ENCODE measurements at regions not wholly inside any gene's neighbourhood (a gene's known extent, or its start where the extent isn't known, plus 50 kb on each side); places are given as distances from the start of the nearest gene placed in this dataset.
"Not testable (repeated sequence)": the region's sequence is repeated elsewhere in the genome, so short reads cannot be mapped to it uniquely, and the experiment has no call there.

- ATAC-seq, result no peak
- Histone ChIP-seq H3K27me3 (no peaks in the 10 kb centered on the region), H3K4me1 (no peaks in the 10 kb centered on the region), H3K4me3 (no peak overlapping the region), H3K27ac (no peak overlapping the region), H3K36me3 (no peaks in the 10 kb centered on the region), H3K9me3 (peaks cover 0 to 30% (median 11%) of the 10 kb centered on the region in 12 donors)
- WGBS, 4 donors, result 61 to 75% (median 68%) methylated on average over 1 of the region's 1 CpG
- no peak for TF ChIP-seq POLR2A (IDR thresholded peaks at IDR 0.05)
- TF ChIP-seq, protein P1, sequence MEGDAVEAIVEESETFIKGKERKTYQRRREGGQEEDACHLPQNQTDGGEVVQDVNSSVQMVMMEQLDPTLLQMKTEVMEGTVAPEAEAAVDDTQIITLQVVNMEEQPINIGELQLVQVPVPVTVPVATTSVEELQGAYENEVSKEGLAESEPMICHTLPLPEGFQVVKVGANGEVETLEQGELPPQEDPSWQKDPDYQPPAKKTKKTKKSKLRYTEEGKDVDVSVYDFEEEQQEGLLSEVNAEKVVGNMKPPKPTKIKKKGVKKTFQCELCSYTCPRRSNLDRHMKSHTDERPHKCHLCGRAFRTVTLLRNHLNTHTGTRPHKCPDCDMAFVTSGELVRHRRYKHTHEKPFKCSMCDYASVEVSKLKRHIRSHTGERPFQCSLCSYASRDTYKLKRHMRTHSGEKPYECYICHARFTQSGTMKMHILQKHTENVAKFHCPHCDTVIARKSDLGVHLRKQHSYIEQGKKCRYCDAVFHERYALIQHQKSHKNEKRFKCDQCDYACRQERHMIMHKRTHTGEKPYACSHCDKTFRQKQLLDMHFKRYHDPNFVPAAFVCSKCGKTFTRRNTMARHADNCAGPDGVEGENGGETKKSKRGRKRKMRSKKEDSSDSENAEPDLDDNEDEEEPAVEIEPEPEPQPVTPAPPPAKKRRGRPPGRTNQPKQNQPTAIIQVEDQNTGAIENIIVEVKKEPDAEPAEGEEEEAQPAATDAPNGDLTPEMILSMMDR (IDR thresholded peaks at IDR 0.05), result no peak
- intact Hi-C loops (cut with DNase I), result no loop called here
- no peak for DNase-seq
Measured at GRCh38 chr6:122265755-122266154, 133.7 kb upstream of the HSF2 start.

- ATAC-seq (no peak), DNase-seq (no peak)
- Histone ChIP-seq H3K27ac (no peak overlapping the region), H3K27me3 (no peaks in the 10 kb centered on the region), H3K4me3 (no peak overlapping the region), H3K4me1 (no peaks in the 10 kb centered on the region), H3K36me3 (no peaks in the 10 kb centered on the region), H3K9me3 (peaks cover 0 to 22% (median 11%) of the 10 kb centered on the region in 12 donors)
- intact Hi-C loops (cut with DNase I), result no loop called here
- 88 to 93% (median 91%) methylated on average over 2 of the region's 2 CpGs for WGBS, 4 donors
- no peak for TF ChIP-seq POLR2A (IDR thresholded peaks at IDR 0.05)
- TF ChIP-seq, protein P1 (IDR thresholded peaks at IDR 0.05), result no peak
Measured at GRCh38 chr6:122268394-122268793, 131.1 kb upstream of the HSF2 start.

DNA sequence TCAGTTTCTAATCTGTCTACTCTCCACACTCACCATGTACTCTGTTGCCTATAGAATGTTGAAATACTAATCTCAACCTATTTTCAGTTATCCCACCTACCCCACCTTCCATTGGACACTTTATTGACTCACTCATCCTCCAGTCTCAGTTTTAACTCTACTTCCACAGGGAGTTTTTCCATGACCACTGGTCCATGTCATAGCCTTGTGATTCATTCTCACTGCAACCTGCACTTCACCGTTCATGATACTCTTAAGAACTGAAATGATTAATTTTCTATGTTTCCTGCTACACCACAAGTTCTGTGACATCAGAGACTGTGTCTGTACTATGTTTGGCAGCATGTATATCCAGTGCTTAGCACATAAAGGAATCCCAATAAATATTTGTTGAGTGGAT is 122.8 kb upstream of the HSF2 start:
- Histone ChIP-seq H3K4me3 (no peak overlapping the region), H3K27me3 (no peaks in the 10 kb centered on the region), H3K9me3 (no peaks in the 10 kb centered on the region), H3K36me3 (no peaks in the 10 kb centered on the region), H3K4me1 (no peaks in the 10 kb centered on the region), H3K27ac (no peak overlapping the region)
- WGBS, 4 donors, result 63 to 82% (median 69%) methylated on average over 1 of the region's 1 CpG
- intact Hi-C loops (cut with DNase I), result no loop called here
- DNase-seq (no peak), ATAC-seq (no peak)
- TF ChIP-seq, protein P1 (IDR thresholded peaks at IDR 0.05), result no peak
- TF ChIP-seq POLR2A (IDR thresholded peaks at IDR 0.05), result no peak

DNA sequence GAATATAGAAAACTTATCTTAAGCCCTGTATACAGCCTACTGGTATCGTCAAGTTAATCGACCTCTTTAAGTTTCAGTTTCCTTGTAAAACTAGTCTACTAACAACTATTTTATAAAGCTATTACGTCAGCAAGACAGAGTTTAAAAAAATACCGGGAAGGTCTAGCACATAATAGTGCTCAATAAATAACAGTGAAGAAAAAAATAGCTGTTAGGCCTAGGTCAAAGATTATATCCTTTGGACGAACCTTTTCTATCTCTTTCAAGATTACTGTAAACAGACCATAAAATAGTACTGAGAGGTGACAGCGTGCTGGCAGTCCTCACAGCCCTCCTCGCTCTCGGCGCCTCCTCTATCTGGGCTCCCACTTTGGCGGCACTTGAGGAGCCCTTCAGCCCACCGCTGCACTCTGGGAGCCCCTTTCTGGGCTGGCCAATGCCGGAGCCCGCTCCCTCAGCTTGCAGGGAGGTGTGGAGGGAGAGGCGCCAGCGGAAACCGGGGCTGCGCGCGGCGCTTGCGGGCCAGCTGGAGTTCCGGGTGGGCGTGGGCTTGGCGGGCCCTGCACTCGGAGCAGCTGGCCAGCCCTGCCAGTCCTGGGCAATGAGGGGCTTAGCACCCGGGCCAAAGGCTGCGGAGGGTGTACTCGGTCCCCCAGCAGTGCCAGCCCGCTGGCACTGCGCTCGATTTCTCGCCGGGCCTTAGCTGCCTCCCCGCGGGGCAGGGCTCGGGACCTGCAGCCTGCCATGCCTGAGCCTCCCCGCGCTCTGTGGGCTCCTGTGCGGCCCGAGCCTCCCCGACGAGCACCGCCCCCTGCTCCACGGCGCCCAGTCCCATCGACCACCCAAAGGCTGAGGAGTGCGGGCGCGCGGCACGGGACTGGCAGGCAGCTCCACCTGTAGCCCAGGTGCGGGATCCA is 119.1 kb upstream of the HSF2 start:
- H3K9me3 ChIP-seq, H3K4me3 ChIP-seq, H3K27me3 ChIP-seq, H3K27ac ChIP-seq, H3K36me3 ChIP-seq, ATAC-seq, H3K4me1 ChIP-seq: not testable (repeated sequence)
- intact Hi-C loops (cut with DNase I), result loop anchor here in 1 of 10 donors (10.0 kb wide), 1 partner anchor 856 kb away; no protein-coding TSS in a partner anchor
- peak in 1 of 5 donors; percentile 42 for DNase-seq
- 93 to 96% (median 95%) methylated on average over 38 to 52 of the region's 52 CpGs for WGBS, 4 donors

All from heart left ventricle (tissue), 16 donors.